ENCODE measurements at regions not wholly inside any gene's neighbourhood (a gene's known extent, or its start where the extent isn't known, plus 50 kb on each side); places are given as distances from the start of the nearest gene placed in this dataset.

- ATAC-seq (no peak), FAIRE-seq (no peak), DNase-seq (ENCODE audit: low read depth, low spot score) (no peak)
- RAD21 ChIA-PET (ENCODE audit: unreplicated experiment) = no interaction called here
- SMC1A ChIA-PET (ENCODE audit: uncharacterized antibody, unreplicated experiment) = no interaction called here
- H4K20me1 ChIP-seq (ENCODE audit: control insufficient read depth, insufficient read depth) = no peaks in the 10 kb centered on the region
- no peak overlapping the region for H3K4me3 ChIP-seq
- no peak overlapping the region for H3K9ac ChIP-seq (ENCODE audit: control insufficient read depth, insufficient read depth, low read length)
- POLR2A ChIA-PET = no interaction called here
- BruUV-seq (replicated peaks) = no TSS peak
- H3K4me2 ChIP-seq (ENCODE audit: control insufficient read depth, insufficient read depth) = no peak overlapping the region
- in situ Hi-C loops (cut with MboI) = no loop called here
- H3K36me3 ChIP-seq (ENCODE audit: control insufficient read depth in 2 of 2, insufficient read depth in 2 of 2, low read length in 1 of 2) = no peaks in the 10 kb centered on the region
- CTCF ChIA-PET = no interaction called here
- TF ChIP-seq ZNF622 (IDR thresholded peaks at IDR 0.05) (no peak), SIN3A (IDR thresholded peaks at IDR 0.05; ENCODE audit: low read depth, low read length) (no peak), TAF1 (IDR thresholded peaks at IDR 0.05; ENCODE audit: borderline replicate concordance, low read depth, low read length) (no peak), NR2C2 (IDR thresholded peaks at IDR 0.05; ENCODE audit: borderline replicate concordance, control insufficient read depth, insufficient read length, low read depth) (no peak), RB1 (IDR thresholded peaks at IDR 0.05; ENCODE audit: borderline replicate concordance) (no peak), IRF4 (IDR thresholded peaks at IDR 0.05; ENCODE audit: low read depth, low read length) (no peak)
- TF ChIP-seq, protein P1, sequence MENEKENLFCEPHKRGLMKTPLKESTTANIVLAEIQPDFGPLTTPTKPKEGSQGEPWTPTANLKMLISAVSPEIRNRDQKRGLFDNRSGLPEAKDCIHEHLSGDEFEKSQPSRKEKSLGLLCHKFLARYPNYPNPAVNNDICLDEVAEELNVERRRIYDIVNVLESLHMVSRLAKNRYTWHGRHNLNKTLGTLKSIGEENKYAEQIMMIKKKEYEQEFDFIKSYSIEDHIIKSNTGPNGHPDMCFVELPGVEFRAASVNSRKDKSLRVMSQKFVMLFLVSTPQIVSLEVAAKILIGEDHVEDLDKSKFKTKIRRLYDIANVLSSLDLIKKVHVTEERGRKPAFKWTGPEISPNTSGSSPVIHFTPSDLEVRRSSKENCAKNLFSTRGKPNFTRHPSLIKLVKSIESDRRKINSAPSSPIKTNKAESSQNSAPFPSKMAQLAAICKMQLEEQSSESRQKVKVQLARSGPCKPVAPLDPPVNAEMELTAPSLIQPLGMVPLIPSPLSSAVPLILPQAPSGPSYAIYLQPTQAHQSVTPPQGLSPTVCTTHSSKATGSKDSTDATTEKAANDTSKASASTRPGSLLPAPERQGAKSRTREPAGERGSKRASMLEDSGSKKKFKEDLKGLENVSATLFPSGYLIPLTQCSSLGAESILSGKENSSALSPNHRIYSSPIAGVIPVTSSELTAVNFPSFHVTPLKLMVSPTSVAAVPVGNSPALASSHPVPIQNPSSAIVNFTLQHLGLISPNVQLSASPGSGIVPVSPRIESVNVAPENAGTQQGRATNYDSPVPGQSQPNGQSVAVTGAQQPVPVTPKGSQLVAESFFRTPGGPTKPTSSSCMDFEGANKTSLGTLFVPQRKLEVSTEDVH (IDR thresholded peaks at IDR 0.05; ENCODE audit: low read depth, partially characterized antibody) = no peak
- no peaks in the 10 kb centered on the region for H3K9me3 ChIP-seq (replicated peaks; ENCODE audit: control insufficient read depth, insufficient read depth, low read length)
- no peak overlapping the region for H3K27ac ChIP-seq (ENCODE audit: control insufficient read depth, insufficient read depth)
- 0% methylated on average over 1 of the region's 1 CpG for WGBS (ENCODE audit: insufficient coverage, insufficient replicate concordance, low lambda C conversion rate, missing lambda C conversion rate)
- H3K79me2 ChIP-seq (ENCODE audit: control insufficient read depth, insufficient read depth, low read length) = no peaks in the 10 kb centered on the region
- intact Hi-C loops (cut with micrococcal nuclease; ENCODE audit: unreplicated experiment) = no loop called here
- H3K27me3 ChIP-seq (replicated peaks in 1 of 2; ENCODE audit: control insufficient read depth in 2 of 2, insufficient read depth in 2 of 2, low read length in 1 of 2) = no peaks in the 10 kb centered on the region
- H3K4me1 ChIP-seq (ENCODE audit: control insufficient read depth, insufficient read depth, low read length) = no peaks in the 10 kb centered on the region
- no peak overlapping the region for H2AFZ ChIP-seq (ENCODE audit: control insufficient read depth, low read depth, low read length)
Measured at GRCh38 chrX:122134291-122134690, 1049.8 kb upstream of the GRIA3 start.

Measured in GM12878 (cell line).